ENCODE measurements at regions not wholly inside any gene's neighbourhood (a gene's known extent, or its start where the extent isn't known, plus 50 kb on each side); places are given as distances from the start of the nearest gene placed in this dataset.

GRCh38 chr16:54477714-54478113 is 191.1 kb upstream of the IRX3 start:
- Histone ChIP-seq H3K9me3 (no peaks in the 10 kb centered on the region), H3K4me1 (no peaks in the 10 kb centered on the region), H3K4me3 (no peak overlapping the region), H3K27me3 (peaks cover 0 to 4% (median 0%) of the 10 kb centered on the region in 4 donors), H3K36me3 (no peaks in the 10 kb centered on the region), H3K27ac (replicated peaks in 1 of 4) (no peak overlapping the region)
- 66% methylated on average over 6 of the region's 6 CpGs for WGBS
- intact Hi-C loops (cut with DNase I) = no loop called here
- no peak for DNase-seq (ENCODE audit: extremely low spot score)
- TF ChIP-seq POLR2A (IDR thresholded peaks at IDR 0.05; ENCODE audit: low read depth) = no peak
- no peak for TF ChIP-seq POLR2AphosphoS5 (IDR thresholded peaks at IDR 0.05)
- no peak for TF ChIP-seq CTCF (IDR thresholded peaks at IDR 0.05)
- no peak for TF ChIP-seq EP300 (IDR thresholded peaks at IDR 0.05)

GRCh38 chr16:54475019-54475601 is 188.5 kb upstream of the IRX3 start:
- H3K27me3 ChIP-seq = peaks cover 0 to 18% (median 0%) of the 10 kb centered on the region in 4 donors
- DNase-seq (ENCODE audit: extremely low spot score) = no peak
- H3K36me3 ChIP-seq = no peaks in the 10 kb centered on the region
- 41% methylated on average over 5 of the region's 5 CpGs for WGBS
- no peak overlapping the region for H3K4me3 ChIP-seq
- H3K9me3 ChIP-seq = no peaks in the 10 kb centered on the region
- intact Hi-C loops (cut with DNase I) = no loop called here
- H3K4me1 ChIP-seq = no peaks in the 10 kb centered on the region
- H3K27ac ChIP-seq (replicated peaks in 1 of 4) = no peak overlapping the region
- TF ChIP-seq EP300 (IDR thresholded peaks at IDR 0.05) (no peak), CTCF (IDR thresholded peaks at IDR 0.05) (no peak), POLR2A (IDR thresholded peaks at IDR 0.05; ENCODE audit: low read depth) (no peak), POLR2AphosphoS5 (IDR thresholded peaks at IDR 0.05) (no peak)

GRCh38 chr16:54473226-54473993 is 186.8 kb upstream of the IRX3 start:
- Histone ChIP-seq H3K9me3 (no peaks in the 10 kb centered on the region), H3K36me3 (no peaks in the 10 kb centered on the region), H3K27ac (replicated peaks in 1 of 4) (no peak overlapping the region), H3K4me3 (no peak overlapping the region), H3K4me1 (no peaks in the 10 kb centered on the region), H3K27me3 (peaks cover 0 to 18% (median 0%) of the 10 kb centered on the region in 4 donors)
- TF ChIP-seq POLR2A (IDR thresholded peaks at IDR 0.05; ENCODE audit: low read depth) (no peak), POLR2AphosphoS5 (IDR thresholded peaks at IDR 0.05) (peak in 1 of 2 donors; percentile 48)
- 68% methylated on average over 8 of the region's 8 CpGs for WGBS
- DNase-seq (ENCODE audit: extremely low spot score) = no peak
- intact Hi-C loops (cut with DNase I) = no loop called here

GRCh38 chr16:54467398-54467797 is 180.8 kb upstream of the IRX3 start:
- H3K27me3 ChIP-seq = peaks cover 0 to 17% (median 0%) of the 10 kb centered on the region in 4 donors
- H3K9me3 ChIP-seq = peaks cover 0 to 30% (median 5%) of the 10 kb centered on the region in 4 donors
- no peak overlapping the region for H3K4me3 ChIP-seq
- no peaks in the 10 kb centered on the region for H3K4me1 ChIP-seq
- intact Hi-C loops (cut with DNase I) = no loop called here
- TF ChIP-seq POLR2AphosphoS5 (IDR thresholded peaks at IDR 0.05) (no peak), EP300 (IDR thresholded peaks at IDR 0.05) (no peak), CTCF (IDR thresholded peaks at IDR 0.05) (no peak), POLR2A (IDR thresholded peaks at IDR 0.05; ENCODE audit: low read depth) (no peak)
- WGBS = 82% methylated on average over 2 of the region's 2 CpGs
- H3K27ac ChIP-seq (replicated peaks in 1 of 4) = no peak overlapping the region
- H3K36me3 ChIP-seq = no peaks in the 10 kb centered on the region
- no peak for DNase-seq (ENCODE audit: extremely low spot score)

- intact Hi-C loops (cut with DNase I) = no loop called here
- H3K36me3 ChIP-seq = no peaks in the 10 kb centered on the region
- H3K4me1 ChIP-seq = no peaks in the 10 kb centered on the region
- peaks cover 0 to 7% (median 0%) of the 10 kb centered on the region in 4 donors for H3K27me3 ChIP-seq
- DNase-seq (ENCODE audit: extremely low spot score) = no peak
- no peak overlapping the region for H3K27ac ChIP-seq (replicated peaks in 1 of 4)
- WGBS = 92% methylated on average over 3 of the region's 3 CpGs
- H3K4me3 ChIP-seq = no peak overlapping the region
- TF ChIP-seq POLR2A (IDR thresholded peaks at IDR 0.05; ENCODE audit: low read depth) (no peak), EP300 (IDR thresholded peaks at IDR 0.05) (no peak), CTCF (IDR thresholded peaks at IDR 0.05) (no peak), POLR2AphosphoS5 (IDR thresholded peaks at IDR 0.05) (no peak)
- H3K9me3 ChIP-seq = peaks cover 0 to 31% (median 5%) of the 10 kb centered on the region in 4 donors
These were observed 179.6 kb upstream of the IRX3 start for GRCh38 chr16:54466233-54466632.
